K562 (cell line): ENCODE measurements at regions not wholly inside any gene's neighbourhood (a gene's known extent, or its start where the extent isn't known, plus 50 kb on each side); places are given as distances from the start of the nearest gene placed in this dataset.

Experiments
- CHD1 ChIP-seq: fragments of 200-600 bp; sonication (generic); IDR thresholded peaks from one replicate; pipeline ENCODE4 v1.6.1; 2012; ENCODE audit warnings: mild to moderate bottlenecking, moderate library complexity, low read length, inconsistent platforms
- CTCF ChIP-seq, 3 experiments: IDR thresholded peaks in 2 of 3; conservative IDR thresholded peaks in 1 of 3; 2 replicates each; pipeline ENCODE4 v1.5.1; 2011 to 2012; ENCODE audit warnings: low read length in 3 of 3, mild to moderate bottlenecking in 3 of 3, control low read depth in 2 of 3, improper control_type of control experiment in 1 of 3, inconsistent platforms in 1 of 3, low read depth in 1 of 3, mixed read lengths in 1 of 3, moderate library complexity in 1 of 3; ENCODE audit not compliant: insufficient read depth in 2 of 3
- DNMT1 ChIP-seq: fragments of 450-650 bp; IDR thresholded peaks from 2 replicates; pipeline ENCODE4 v1.6.1; 2016; ENCODE audit warnings: antibody characterized with exemption, mild to moderate bottlenecking
- ERF ChIP-seq: fragments of 450-650 bp; formaldehyde crosslinking; IDR thresholded peaks from 2 replicates; pipeline ENCODE4 v1.4.0; 2020; ENCODE audit warnings: mild to moderate bottlenecking, mixed read lengths
- EZH2 ChIP-seq: IDR thresholded peaks from 2 replicates; pipeline ENCODE4 v1.6.1; 2012; ENCODE audit warnings: low read depth, mild to moderate bottlenecking, inconsistent platforms, low read length, borderline replicate concordance
- FOXK2 ChIP-seq, 2 experiments: fragments of 450-650 bp; IDR thresholded peaks in 1 of 2; conservative IDR thresholded peaks in 1 of 2; 2 replicates each; pipeline ENCODE4 v1.6.1; 2016; ENCODE audit warnings: low read depth in 2 of 2, mild to moderate bottlenecking in 1 of 2
- POLR2A ChIP-seq: fragments of 450-650 bp; conservative IDR thresholded peaks from 2 replicates; pipeline ENCODE4 v1.6.1; 2016
- RBM14 ChIP-seq: fragments of 200-400 bp; formaldehyde crosslinking; IDR thresholded peaks from 2 replicates; pipeline ENCODE4 v1.6.1; 2018; ENCODE audit warnings: low read depth, mild to moderate bottlenecking, low read length, moderate library complexity, borderline replicate concordance; ENCODE audit not compliant: insufficient read depth
- ZBTB33 ChIP-seq: sonication (generic); formaldehyde crosslinking; IDR thresholded peaks from 2 replicates; pipeline ENCODE4 v1.8.1; 2023; ENCODE audit warnings: mild to moderate bottlenecking, missing genetic modification reagents
- ZNF354B ChIP-seq: fragments of 250-450 bp; sonication (Bioruptor Pico); IDR thresholded peaks from 2 replicates; pipeline ENCODE4 v1.4.0; 2020

- TF ChIP-seq POLR2A (no peak), CHD1 (no peak), ZNF354B (CRISPR knock-in tag) (no peak), ZBTB33 (CRISPR knock-in tag) (no peak), EZH2 (no peak), ERF (CRISPR knock-in tag) (no peak), FOXK2 (conservative IDR thresholded peaks at IDR 0.05 in 1 of 2, IDR thresholded peaks at IDR 0.05 in 1 of 2; ENCODE audit: low read depth in 2 of 2) (no peak), RBM14 (no peak), CTCF (IDR thresholded peaks at IDR 0.05 in 2 of 3, conservative IDR thresholded peaks at IDR 0.05 in 1 of 3; ENCODE audit: insufficient read depth in 2 of 3, low read depth in 1 of 3, low read length in 3 of 3) (no peak), DNMT1 (no peak)
These were observed 520.8 kb downstream of the REEP3 start for GRCh38 chr10:64041989-64042490.
